HL-60 (cell line): ENCODE measurements at regions not wholly inside any gene's neighbourhood (a gene's known extent, or its start where the extent isn't known, plus 50 kb on each side); places are given as distances from the start of the nearest gene placed in this dataset.

Experiments used
- POLR2AphosphoS5 ChIP-seq: IDR thresholded peaks from 2 replicates; pipeline ENCODE4 v1.6.1; 2012; ENCODE audit warnings: low read depth
- SPI1 ChIP-seq: IDR thresholded peaks from 2 replicates; pipeline ENCODE4 v1.6.1; 2012; ENCODE audit warnings: low read depth, mild to moderate bottlenecking, borderline replicate concordance
- TF ChIP-seq, protein P1 (sequence below): IDR thresholded peaks from one replicate; pipeline ENCODE4 v1.5.1; 2011; ENCODE audit warnings: low read length, control low read depth, inconsistent platforms; ENCODE audit not compliant: insufficient read depth
- TF ChIP-seq, protein P2 (sequence below): IDR thresholded peaks from 2 replicates; pipeline ENCODE4 v1.6.1; 2012; ENCODE audit warnings: low read depth; ENCODE audit not compliant: insufficient replicate concordance

DNA sequence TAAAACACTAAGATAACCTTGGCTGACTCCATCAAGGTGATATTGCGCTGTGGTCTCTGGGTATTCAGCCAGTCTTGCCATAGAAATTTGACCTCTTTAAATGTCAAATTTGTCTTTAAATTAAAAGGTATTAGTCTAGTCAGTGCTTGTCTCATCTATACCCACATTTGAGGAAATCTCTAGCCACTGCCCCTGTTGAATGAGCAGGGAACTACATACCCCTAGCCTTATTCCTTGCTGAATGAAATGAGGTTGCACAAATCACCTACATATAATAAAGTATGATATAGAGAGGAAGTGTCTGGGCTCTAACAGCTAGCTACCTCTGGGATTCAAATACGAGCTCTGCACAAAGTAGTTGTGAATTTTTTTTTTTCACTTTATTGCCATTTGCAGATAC lies 256.8 kb downstream of the C12orf50 start:
- TF ChIP-seq, protein P1, sequence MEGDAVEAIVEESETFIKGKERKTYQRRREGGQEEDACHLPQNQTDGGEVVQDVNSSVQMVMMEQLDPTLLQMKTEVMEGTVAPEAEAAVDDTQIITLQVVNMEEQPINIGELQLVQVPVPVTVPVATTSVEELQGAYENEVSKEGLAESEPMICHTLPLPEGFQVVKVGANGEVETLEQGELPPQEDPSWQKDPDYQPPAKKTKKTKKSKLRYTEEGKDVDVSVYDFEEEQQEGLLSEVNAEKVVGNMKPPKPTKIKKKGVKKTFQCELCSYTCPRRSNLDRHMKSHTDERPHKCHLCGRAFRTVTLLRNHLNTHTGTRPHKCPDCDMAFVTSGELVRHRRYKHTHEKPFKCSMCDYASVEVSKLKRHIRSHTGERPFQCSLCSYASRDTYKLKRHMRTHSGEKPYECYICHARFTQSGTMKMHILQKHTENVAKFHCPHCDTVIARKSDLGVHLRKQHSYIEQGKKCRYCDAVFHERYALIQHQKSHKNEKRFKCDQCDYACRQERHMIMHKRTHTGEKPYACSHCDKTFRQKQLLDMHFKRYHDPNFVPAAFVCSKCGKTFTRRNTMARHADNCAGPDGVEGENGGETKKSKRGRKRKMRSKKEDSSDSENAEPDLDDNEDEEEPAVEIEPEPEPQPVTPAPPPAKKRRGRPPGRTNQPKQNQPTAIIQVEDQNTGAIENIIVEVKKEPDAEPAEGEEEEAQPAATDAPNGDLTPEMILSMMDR, result no peak
- TF ChIP-seq POLR2AphosphoS5 (no peak), SPI1 (no peak)
- TF ChIP-seq, protein P2, sequence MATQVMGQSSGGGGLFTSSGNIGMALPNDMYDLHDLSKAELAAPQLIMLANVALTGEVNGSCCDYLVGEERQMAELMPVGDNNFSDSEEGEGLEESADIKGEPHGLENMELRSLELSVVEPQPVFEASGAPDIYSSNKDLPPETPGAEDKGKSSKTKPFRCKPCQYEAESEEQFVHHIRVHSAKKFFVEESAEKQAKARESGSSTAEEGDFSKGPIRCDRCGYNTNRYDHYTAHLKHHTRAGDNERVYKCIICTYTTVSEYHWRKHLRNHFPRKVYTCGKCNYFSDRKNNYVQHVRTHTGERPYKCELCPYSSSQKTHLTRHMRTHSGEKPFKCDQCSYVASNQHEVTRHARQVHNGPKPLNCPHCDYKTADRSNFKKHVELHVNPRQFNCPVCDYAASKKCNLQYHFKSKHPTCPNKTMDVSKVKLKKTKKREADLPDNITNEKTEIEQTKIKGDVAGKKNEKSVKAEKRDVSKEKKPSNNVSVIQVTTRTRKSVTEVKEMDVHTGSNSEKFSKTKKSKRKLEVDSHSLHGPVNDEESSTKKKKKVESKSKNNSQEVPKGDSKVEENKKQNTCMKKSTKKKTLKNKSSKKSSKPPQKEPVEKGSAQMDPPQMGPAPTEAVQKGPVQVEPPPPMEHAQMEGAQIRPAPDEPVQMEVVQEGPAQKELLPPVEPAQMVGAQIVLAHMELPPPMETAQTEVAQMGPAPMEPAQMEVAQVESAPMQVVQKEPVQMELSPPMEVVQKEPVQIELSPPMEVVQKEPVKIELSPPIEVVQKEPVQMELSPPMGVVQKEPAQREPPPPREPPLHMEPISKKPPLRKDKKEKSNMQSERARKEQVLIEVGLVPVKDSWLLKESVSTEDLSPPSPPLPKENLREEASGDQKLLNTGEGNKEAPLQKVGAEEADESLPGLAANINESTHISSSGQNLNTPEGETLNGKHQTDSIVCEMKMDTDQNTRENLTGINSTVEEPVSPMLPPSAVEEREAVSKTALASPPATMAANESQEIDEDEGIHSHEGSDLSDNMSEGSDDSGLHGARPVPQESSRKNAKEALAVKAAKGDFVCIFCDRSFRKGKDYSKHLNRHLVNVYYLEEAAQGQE, result no peak
